Neural progenitor cell (in vitro differentiated cells): ENCODE measurements at regions not wholly inside any gene's neighbourhood (a gene's known extent, or its start where the extent isn't known, plus 50 kb on each side); places are given as distances from the start of the nearest gene placed in this dataset.

ENCODE experiments used
- CTCF ChIP-seq: fragments of 200-600 bp; sonication (generic); IDR thresholded peaks from 2 replicates; pipeline ENCODE4 v1.5.1; 2017; ENCODE audit warnings: antibody characterized with exemption, mild to moderate bottlenecking
- EZH2 ChIP-seq: fragments of 200-600 bp; sonication (generic); IDR thresholded peaks from 2 replicates; pipeline ENCODE4 v1.6.1; 2017; ENCODE audit warnings: antibody characterized with exemption, mild to moderate bottlenecking, moderate library complexity

- no peak for TF ChIP-seq CTCF
- TF ChIP-seq EZH2 = no peak
Measured at GRCh38 chr2:195457873-195458272, 199.2 kb upstream of the SLC39A10 start.
